Globus pallidus (tissue), 1 donor: ENCODE measurements at regions not wholly inside any gene's neighbourhood (a gene's known extent, or its start where the extent isn't known, plus 50 kb on each side); places are given as distances from the start of the nearest gene placed in this dataset.

Experiments used
- DNase-seq: peaks from one replicate; pipeline ENCODE4 v3.0.0-alpha.2; 2015; ENCODE audit warnings: low spot score

DNA sequence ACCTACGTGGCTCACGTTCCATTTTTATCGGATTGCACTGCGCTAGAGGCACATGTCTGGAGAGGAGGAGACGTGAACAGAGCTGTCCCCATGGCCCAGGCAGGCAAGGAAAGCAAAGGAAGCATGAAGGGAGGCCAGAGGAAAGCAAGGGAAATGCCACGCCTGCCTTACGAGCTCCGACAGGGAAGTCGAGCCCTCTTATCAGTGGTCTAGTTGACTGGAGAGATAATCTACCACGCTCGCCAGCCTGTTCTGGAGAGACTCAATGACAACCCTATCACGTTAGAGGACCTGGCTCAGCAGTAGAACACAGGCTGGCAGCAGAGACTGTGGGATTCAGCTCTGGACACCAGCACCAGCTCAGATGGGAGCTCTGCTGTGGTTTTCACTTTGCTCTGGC, 202.6 kb upstream of the ID2 start:
- DNase-seq, result no peak

- DNase-seq, result no peak
Measured at GRCh38 chr2:8480915-8481314, 200.9 kb upstream of the ID2 start.

- no peak for DNase-seq
Measured at GRCh38 chr2:8481463-8482009, 200.3 kb upstream of the ID2 start.

DNA sequence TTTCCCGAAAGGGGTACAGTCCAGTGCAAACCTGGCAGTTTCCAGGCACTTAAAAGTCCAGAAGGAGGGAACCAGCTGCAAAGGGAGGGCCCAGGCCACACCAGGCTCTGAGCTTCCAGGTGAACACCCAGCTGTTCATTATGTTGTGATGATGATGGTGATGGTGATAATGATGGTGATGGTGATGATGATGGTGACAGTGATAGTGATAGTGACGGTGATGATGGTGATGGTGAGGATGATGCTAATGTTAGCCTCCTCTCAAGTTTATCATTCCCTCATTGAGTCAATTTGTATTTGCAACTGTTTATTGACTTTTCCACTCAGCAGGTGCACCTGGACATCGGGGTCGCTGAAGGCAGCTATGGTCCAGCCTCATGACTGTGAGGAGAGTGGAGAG, 199.4 kb upstream of the ID2 start:
- DNase-seq, result no peak

DNA sequence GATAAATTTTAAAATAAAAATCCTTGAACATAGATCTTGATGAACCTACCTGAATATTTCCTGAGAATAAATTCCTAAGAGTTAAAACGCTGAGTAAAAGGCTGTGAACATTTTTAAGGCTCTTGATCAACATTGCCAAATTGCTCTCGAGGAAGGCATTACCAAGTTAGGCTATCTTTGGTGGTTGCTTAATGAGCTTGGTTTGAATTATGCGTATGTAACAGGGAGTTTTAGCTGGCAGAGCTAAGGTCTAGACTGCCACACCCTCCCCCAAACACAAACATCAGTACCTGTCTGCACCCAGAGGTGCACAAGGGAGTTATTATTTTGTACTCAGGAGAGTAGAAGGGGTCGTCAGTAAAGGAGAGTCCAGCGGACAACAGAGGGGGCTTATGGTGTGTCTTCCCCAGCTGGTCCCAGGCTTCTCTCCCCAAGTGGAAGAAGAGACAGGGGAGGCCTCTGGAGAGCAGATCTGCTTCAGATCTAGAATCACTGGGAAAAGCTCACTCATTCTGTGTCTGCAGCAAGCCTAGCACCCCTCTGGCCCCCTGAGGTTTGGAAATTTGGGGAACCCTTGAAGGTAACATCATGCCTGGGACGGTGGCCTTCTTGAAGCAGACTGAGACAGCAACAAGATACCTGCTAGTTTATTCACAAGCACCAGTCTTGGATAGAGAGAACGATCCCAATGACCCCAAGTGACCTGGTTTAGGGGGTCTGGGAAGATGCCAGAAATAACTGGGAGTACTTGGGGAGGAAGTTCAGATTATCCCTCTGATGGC, 197.2 kb upstream of the ID2 start:
- DNase-seq, result no peak

- no peak for DNase-seq
Measured at GRCh38 chr2:8485736-8486135, 196.1 kb upstream of the ID2 start.

DNA sequence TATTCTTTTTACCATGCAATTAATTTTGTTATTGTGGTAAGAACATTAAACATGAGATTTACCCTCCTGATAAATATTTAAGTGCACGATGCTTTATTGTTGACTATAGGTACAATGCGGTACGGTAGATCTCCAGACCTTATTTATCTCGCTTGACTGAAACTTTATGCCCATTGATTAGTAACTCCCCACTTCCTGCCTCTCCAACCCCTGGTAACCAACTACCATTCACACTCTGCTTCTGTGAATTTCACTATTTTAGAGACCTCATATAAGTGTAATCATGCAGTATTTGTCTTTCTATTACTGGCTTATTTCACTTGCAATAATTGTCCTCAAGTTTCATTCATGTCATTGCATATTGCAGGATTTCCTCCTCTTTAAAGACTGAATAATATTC, 195.7 kb upstream of the ID2 start:
- no peak for DNase-seq

GRCh38 chr2:8487461-8487932, 194.4 kb upstream of the ID2 start:
- DNase-seq, result peak; percentile 52

GRCh38 chr2:8488001-8488738, 193.7 kb upstream of the ID2 start:
- peak; percentile 58 for DNase-seq

DNA sequence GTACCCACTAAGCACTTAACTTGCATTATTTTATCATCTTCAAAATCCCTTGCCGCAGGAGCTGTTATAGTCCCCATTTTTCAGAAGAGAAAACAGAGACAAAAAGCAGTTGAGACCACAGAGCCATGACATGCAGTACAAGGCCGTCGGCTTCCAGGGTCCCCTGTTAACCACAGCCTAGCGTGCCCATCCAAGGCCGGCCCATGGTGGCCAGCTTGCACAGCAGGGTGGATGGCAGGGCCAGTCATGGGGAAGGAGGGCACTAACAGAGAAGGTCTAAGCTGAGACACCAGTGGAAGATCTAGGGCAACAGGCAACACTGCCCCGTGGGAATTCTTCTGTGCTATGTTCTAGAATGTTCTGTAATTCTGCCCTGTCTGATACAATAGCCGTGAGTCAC, 192.6 kb upstream of the ID2 start:
- no peak for DNase-seq

- no peak for DNase-seq
Measured at GRCh38 chr2:8489751-8490150, 192.1 kb upstream of the ID2 start.

DNA sequence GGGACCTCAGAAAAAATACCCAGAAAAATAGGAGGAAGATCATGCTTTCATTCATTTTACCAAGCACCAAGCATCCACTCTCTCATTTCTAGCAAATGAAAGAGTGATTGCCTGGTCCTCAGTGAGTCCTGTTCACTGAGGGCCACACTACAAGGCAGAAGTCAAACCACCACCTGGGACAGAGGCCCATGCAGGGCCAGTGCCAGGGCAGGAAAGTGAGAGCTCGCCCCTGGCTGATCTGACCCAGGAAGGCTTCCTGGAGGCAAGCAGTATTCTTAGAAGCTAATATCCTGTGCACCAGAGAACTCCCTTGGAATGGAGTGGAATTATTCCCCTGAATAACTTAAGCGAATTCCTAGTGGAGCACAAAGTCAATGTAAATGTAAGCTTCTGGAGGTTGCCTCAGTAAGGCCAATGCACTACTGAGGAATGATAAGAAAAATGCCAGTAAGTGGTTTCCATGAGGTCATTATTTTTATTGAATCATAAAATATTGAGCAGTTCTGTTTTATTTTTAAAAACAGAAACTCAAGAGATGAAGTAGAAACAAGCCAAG, 191.6 kb upstream of the ID2 start:
- no peak for DNase-seq

DNA sequence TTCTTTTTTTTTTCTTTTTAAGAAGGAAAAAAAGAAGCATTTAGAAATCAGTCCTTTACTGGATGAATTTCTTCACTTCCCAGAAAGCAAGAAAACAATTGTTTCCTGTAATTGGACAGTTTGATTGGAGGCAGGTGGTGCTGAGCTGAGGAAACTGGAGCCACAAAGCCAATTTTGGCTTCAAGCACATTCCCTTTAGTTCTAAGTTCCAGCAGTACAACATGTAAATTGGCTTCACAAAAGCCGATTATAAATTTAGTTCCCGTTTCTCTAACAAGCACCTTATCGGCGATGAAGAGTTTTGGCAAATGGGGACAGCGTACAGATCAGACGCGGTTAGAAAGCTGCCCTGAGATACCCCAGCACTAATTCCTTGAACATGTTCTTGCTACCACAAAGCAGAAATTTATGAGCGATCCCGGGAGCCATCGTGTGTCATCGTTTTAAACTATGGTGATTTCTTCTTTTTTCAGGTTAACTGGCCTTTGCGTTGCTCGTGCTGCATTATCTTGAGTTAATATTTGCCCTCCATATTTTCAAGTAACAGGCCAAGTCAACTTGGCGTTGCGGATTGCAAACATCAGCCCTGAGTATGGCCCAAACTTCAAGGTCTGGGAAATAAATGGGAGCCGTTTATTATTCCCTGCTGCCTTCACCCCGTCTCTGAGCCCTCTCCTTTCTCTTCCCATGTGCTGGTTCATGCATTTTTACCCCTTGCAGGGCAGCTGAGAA, 190.4 kb upstream of the ID2 start:
- no peak for DNase-seq

- DNase-seq, result no peak
Measured at GRCh38 chr2:8494151-8494550, 187.7 kb upstream of the ID2 start.

DNA sequence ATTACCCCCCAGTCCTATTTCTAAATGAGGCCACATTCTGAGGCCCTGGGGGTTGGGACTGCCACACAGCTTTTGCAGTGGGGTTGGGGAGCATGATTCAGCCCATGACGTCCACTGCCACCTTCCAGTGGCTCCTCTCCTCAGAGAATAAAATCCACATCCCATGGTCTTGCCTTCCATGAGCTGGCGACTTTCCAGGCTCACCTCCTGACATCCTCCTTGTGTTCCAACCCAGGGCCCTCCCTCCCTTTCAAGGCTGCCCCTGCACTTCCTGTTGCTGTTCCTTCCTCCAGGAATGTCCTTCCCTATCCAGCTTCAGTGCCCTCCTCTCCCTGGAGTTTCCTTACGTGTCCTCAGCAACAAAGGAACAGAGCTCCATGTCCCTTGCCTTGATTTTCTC, 187.3 kb upstream of the ID2 start:
- DNase-seq, result no peak

DNA sequence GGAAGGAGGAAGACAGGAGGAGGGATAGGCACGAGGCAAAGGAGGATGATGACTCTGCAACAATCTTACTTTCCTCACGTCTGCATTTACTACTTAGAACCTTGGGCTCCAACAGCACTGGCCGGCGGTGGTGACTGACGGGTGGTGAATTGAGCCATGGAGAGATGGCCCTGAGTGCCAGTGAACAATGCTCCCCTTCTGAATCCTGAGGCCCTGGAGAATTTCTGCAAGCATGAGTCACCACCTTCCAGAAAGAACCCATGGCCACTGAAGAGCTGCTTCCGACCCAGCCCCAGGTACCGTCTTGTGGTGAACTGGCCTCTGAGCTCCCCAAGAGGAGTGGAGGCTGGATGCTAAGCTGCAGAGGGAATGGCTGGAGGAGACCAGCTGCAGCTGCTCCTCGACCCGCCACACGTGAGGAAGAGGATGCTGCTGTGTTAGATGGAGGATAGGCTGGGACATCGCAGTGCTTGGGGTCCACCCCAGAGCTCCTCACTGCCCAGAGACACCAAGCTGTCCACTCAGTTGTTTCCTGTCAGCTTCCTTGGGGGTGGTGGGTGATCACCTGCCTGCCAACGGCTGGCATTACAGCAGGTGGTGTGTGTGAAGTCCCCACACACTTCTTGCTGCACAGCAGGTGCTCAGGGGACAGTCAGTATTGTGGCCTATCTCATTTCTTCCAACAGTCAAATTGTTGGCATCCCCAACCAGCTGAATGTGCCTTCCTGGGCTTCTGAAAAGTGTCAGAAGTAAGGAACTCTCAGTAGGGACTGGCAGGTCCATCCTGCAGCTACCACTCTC, 186.5 kb upstream of the ID2 start:
- no peak for DNase-seq

- DNase-seq, result no peak
Measured at GRCh38 chr2:8496079-8496478, 185.8 kb upstream of the ID2 start.

DNA sequence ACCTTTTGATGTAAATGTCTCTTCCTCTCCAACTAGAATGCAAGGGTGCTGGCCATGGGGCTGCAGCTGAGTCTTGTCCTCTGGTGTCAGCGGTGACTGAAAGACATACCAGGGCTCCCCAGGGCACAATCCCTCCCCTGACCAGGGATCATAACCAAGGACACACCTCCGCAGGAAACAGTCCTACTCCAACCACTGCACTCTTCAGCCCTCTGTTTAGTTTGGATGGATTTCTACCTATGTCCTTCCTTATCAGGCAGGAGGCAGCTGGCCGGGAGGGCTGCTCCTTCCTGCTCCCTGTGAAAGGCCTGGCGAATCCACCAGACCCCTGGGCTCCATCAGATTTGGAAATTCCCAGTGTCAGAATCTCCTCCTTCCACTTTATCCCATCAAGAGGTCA, 185.2 kb upstream of the ID2 start:
- no peak for DNase-seq

DNA sequence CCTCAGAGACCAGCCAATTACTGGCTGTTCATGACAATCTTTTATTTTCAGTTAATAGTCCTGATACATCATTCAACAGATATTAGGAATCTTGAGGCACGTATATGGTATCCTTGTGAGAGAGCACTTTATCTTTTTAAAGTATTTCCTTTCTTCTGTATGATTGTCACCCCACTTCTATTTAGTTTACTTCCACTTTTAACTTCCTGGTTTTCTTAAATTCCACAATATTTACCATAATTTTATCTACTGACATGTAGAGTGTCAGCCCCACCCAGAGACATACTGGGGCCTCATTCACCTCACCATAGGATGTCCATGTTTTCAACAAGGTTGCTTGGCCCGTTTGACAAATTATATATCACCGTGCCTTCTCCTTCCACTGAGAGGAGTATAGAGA, 182.9 kb upstream of the ID2 start:
- DNase-seq, result no peak

GRCh38 chr2:8500124-8501054, 181.5 kb upstream of the ID2 start:
- no peak for DNase-seq
